ENCODE measurements at regions not wholly inside any gene's neighbourhood (a gene's known extent, or its start where the extent isn't known, plus 50 kb on each side); places are given as distances from the start of the nearest gene placed in this dataset.

- DNase-seq, result no peak
These were observed 118.9 kb downstream of the IRS1 start for GRCh38 chr2:226680719-226681118.

- DNase-seq, result no peak
These were observed 120.1 kb downstream of the IRS1 start for GRCh38 chr2:226679389-226680065.

- no peak for DNase-seq
These were observed 121.2 kb downstream of the IRS1 start for GRCh38 chr2:226678422-226678821.

- no peak for DNase-seq
These were observed 122.5 kb downstream of the IRS1 start for GRCh38 chr2:226677080-226677479.

GRCh38 chr2:226676618-226677017 lies 123.0 kb downstream of the IRS1 start:
- DNase-seq, result no peak

- DNase-seq, result no peak
These were observed 125.5 kb downstream of the IRS1 start for GRCh38 chr2:226674123-226674522.

GRCh38 chr2:226673314-226673723 lies 126.3 kb downstream of the IRS1 start:
- DNase-seq, result no peak

- no peak for DNase-seq
These were observed 128.4 kb downstream of the IRS1 start for GRCh38 chr2:226671141-226671676.

- DNase-seq, result no peak
These were observed 129.7 kb downstream of the IRS1 start for GRCh38 chr2:226669905-226670304.

GRCh38 chr2:226669249-226669648 lies 130.4 kb downstream of the IRS1 start:
- no peak for DNase-seq

GRCh38 chr2:226667736-226668135 lies 131.9 kb downstream of the IRS1 start:
- no peak for DNase-seq

GRCh38 chr2:226665306-226665831 lies 134.3 kb downstream of the IRS1 start:
- no peak for DNase-seq

GRCh38 chr2:226664661-226665060 lies 135.0 kb downstream of the IRS1 start:
- DNase-seq, result no peak

GRCh38 chr2:226664140-226664539 lies 135.5 kb downstream of the IRS1 start:
- no peak for DNase-seq

- DNase-seq, result no peak
These were observed 137.7 kb downstream of the IRS1 start for GRCh38 chr2:226661789-226662545.

GRCh38 chr2:226660526-226660925 lies 139.1 kb downstream of the IRS1 start:
- no peak for DNase-seq

GRCh38 chr2:226660124-226660523 lies 139.5 kb downstream of the IRS1 start:
- DNase-seq, result no peak

GRCh38 chr2:226659410-226659809 lies 140.2 kb downstream of the IRS1 start:
- no peak for DNase-seq

GRCh38 chr2:226658555-226658954 lies 141.1 kb downstream of the IRS1 start:
- DNase-seq, result no peak

GRCh38 chr2:226657340-226658053 lies 142.1 kb downstream of the IRS1 start:
- no peak for DNase-seq

- no peak for DNase-seq
These were observed 143.3 kb downstream of the IRS1 start for GRCh38 chr2:226656367-226656766.

GRCh38 chr2:226655871-226656270 lies 143.7 kb downstream of the IRS1 start:
- DNase-seq, result no peak
